ENCODE measurements at regions not wholly inside any gene's neighbourhood (a gene's known extent, or its start where the extent isn't known, plus 50 kb on each side); places are given as distances from the start of the nearest gene placed in this dataset.

GRCh38 chr4:72715299-72715698 is 146.3 kb upstream of the ADAMTS3 start:
- Histone ChIP-seq H3K23ac (ENCODE audit: insufficient read length, low read depth, low read length) (no peak overlapping the region), H3K4me2 (ENCODE audit: insufficient read depth, insufficient read length, low read length) (no peak overlapping the region), H3K4me1 (ENCODE audit: insufficient read depth, low read length) (no peaks in the 10 kb centered on the region), H2BK12ac (ENCODE audit: insufficient read length, low read depth, low read length) (no peak overlapping the region), H4K5ac (ENCODE audit: insufficient read length, low read depth, low read length) (no peak overlapping the region), H3K79me2 (ENCODE audit: insufficient read depth, low read length) (no peaks in the 10 kb centered on the region), H3K9me3 (ENCODE audit: control insufficient read depth, low read depth, low read length) (no peaks in the 10 kb centered on the region), H2BK120ac (ENCODE audit: low read depth, low read length, poor library complexity, severe bottlenecking) (no peak overlapping the region), H2BK5ac (ENCODE audit: insufficient read length, low read length) (no peak overlapping the region), H2BK20ac (ENCODE audit: low read depth, low read length, poor library complexity, severe bottlenecking) (no peak overlapping the region), H4K20me1 (ENCODE audit: control insufficient read depth, insufficient read depth, insufficient read length) (no peaks in the 10 kb centered on the region), H3K14ac (ENCODE audit: insufficient read depth, low read length) (no peak overlapping the region), H2BK15ac (ENCODE audit: low read depth, low read length) (no peak overlapping the region), H3K27ac (ENCODE audit: insufficient read length, low read depth, low read length) (no peak overlapping the region), H4K8ac (replicated peaks; ENCODE audit: insufficient read length, low read depth, low read length) (no peak overlapping the region), H2AFZ (ENCODE audit: low read length) (no peak overlapping the region), H3K4ac (ENCODE audit: low read depth, low read length) (no peak overlapping the region), H3K27me3 (ENCODE audit: insufficient read depth, low read length) (no peaks in the 10 kb centered on the region), H3T11ph (ENCODE audit: low read length) (no peak overlapping the region), H3K18ac (ENCODE audit: insufficient read length, low read depth, low read length) (no peak overlapping the region), H2AK5ac (ENCODE audit: insufficient read length, low read length) (no peak overlapping the region), H3K79me1 (ENCODE audit: insufficient read depth, low read depth, low read length, poor library complexity, severe bottlenecking) (no peaks in the 10 kb centered on the region), H4K91ac (ENCODE audit: insufficient read length, low read depth, low read length) (no peak overlapping the region), H3K9ac (ENCODE audit: extremely low read depth, insufficient read length, low read length) (no peak overlapping the region), H3K23me2 (ENCODE audit: insufficient read length, low read depth, low read length, poor library complexity, severe bottlenecking) (no peaks in the 10 kb centered on the region), H3K56ac (ENCODE audit: insufficient read length, low read depth, low read length) (no peak overlapping the region)
- no peaks in the 10 kb centered on the region for H3K27me3 Mint-ChIP-seq (ENCODE audit: low read depth)
- H3K4me3 Mint-ChIP-seq, result no peak overlapping the region
- H3K36me3 Mint-ChIP-seq (ENCODE audit: insufficient read depth in 1 of 3, low read depth in 3 of 3), result no peaks in the 10 kb centered on the region
- H3K27ac Mint-ChIP-seq, result no peak overlapping the region
- H3K4me1 Mint-ChIP-seq, result peaks cover 0 to 3% of the 10 kb centered on the region in 2 experiments; a peak in 1 of 4 replicates
- no peak for TF ChIP-seq CTCF (conservative IDR thresholded peaks at IDR 0.05)
- no CpG with 5 or more reads among the region's 2 CpGs for WGBS (ENCODE audit: extremely low coverage, insufficient read length, low lambda C conversion rate)
- no peak for DNase-seq
- H3K9me3 Mint-ChIP-seq, result no peaks in the 10 kb centered on the region

All from H9 (cell line).